Peyer's patch (tissue), 4 donors: ENCODE measurements at regions not wholly inside any gene's neighbourhood (a gene's known extent, or its start where the extent isn't known, plus 50 kb on each side); places are given as distances from the start of the nearest gene placed in this dataset.

Experiments used
- CTCF ChIP-seq, 6 experiments: fragments of 450-650 bp in 4 of 6; fragments of 200-600 bp in 2 of 6; sonication (generic) in 1 of 6; IDR thresholded peaks; one replicate each; pipeline ENCODE4 v1.5.1; 2017 to 2019; ENCODE audit warnings: antibody characterized with exemption in 6 of 6, mild to moderate bottlenecking in 3 of 6, moderate library complexity in 1 of 6
- POLR2A ChIP-seq, 2 donors: fragments of 450-650 bp; IDR thresholded peaks; one replicate each; pipeline ENCODE4 v1.5.1; 2017; ENCODE audit warnings: antibody characterized with exemption in 2 of 2, mild to moderate bottlenecking in 2 of 2, moderate library complexity in 2 of 2

- TF ChIP-seq CTCF (IDR thresholded peaks at IDR 0.05), result no peak
- TF ChIP-seq POLR2A (IDR thresholded peaks at IDR 0.05), result no peak
These were observed 57.3 kb upstream of the CREB1 start for GRCh38 chr2:207472343-207473048.
